HCT116 (cell line): ENCODE measurements at regions not wholly inside any gene's neighbourhood (a gene's known extent, or its start where the extent isn't known, plus 50 kb on each side); places are given as distances from the start of the nearest gene placed in this dataset.

Experiments used
- ATAC-seq: fragments of 200-7000 bp; cut with Tn5 transposase; 2 replicates; pipeline ENCODE4 v1.9.1; 2020; ENCODE audit warnings: mild to moderate bottlenecking, moderate library complexity
- BruUV-seq: library from RNA; stranded (reverse); fragments of 400-500 nt; replicated peaks from 2 replicates; lab custom pipeline; 2021; lab: Mats Ljungman, UMichigan
- CTCF ChIA-PET: fragments of 300-600 bp; sonication (Branson Sonifier 250); formaldehyde crosslinking; loops from one replicate; lab custom pipeline; 2021; ENCODE audit warnings: antibody characterized with exemption; lab: Charles Lee
- POLR2A ChIA-PET: fragments of 300-600, 350-600 bp; sonication (Branson Sonifier 250); formaldehyde crosslinking; loops from one replicate; lab custom pipeline; 2021; ENCODE audit warnings: antibody characterized with exemption; lab: Charles Lee
- RAD21 ChIA-PET, 2 experiments: fragments of 300-600 bp; sonication (Branson Sonifier 250); formaldehyde crosslinking; loops; one replicate each; lab custom pipeline; 2023; ENCODE audit warnings: low total read pairs in 2 of 2; ENCODE audit not compliant: uncharacterized antibody in 2 of 2, unreplicated experiment in 2 of 2, low non-redundant PET in 1 of 2; lab: Charles Lee
- DNase-seq: peaks from one replicate; pipeline ENCODE4 v3.0.0-alpha.2; 2010; ENCODE audit warnings: low read depth, low spot score
- H2AFZ ChIP-seq: fragments of 200-600 bp; shearing (Covaris generic), sonication (generic); 2 replicates; pipeline ENCODE4 v1.6.1; 2017; ENCODE audit warnings: low read depth, mixed run types, mixed read lengths, antibody characterized with exemption, low read length; ENCODE audit not compliant: poor library complexity, severe bottlenecking
- H3K27ac ChIP-seq: 2 replicates; pipeline ENCODE4 v1.5.1; 2012; ENCODE audit warnings: low read depth, low read length
- H3K27me3 ChIP-seq: fragments of 200-600 bp; sonication (generic); 2 replicates; pipeline ENCODE4 v1.6.1; 2016; ENCODE audit warnings: mixed run types, low read length, mixed read lengths; ENCODE audit not compliant: insufficient read depth
- H3K36me3 ChIP-seq, 2 experiments: fragments of 200-500 bp in 1 of 2; fragments of 200-600 bp in 1 of 2; sonication (Bioruptor generic) in 1 of 2; sonication (generic) in 1 of 2; 2 replicates each; pipeline versions ENCODE4 v1.5.1 to v1.6.1; 2014 to 2016; ENCODE audit warnings: low read length in 2 of 2, inconsistent platforms in 1 of 2, mixed read lengths in 1 of 2, mixed run types in 1 of 2; ENCODE audit not compliant: insufficient read depth in 2 of 2, control insufficient read depth in 1 of 2
- H3K4me1 ChIP-seq, 2 experiments: fragments of 200-600 bp in 1 of 2; sonication (generic) in 1 of 2; 2 replicates each; pipeline versions ENCODE4 v1.5.1 to v1.6.1; 2012 to 2017; ENCODE audit warnings: low read length in 2 of 2, inconsistent platforms in 1 of 2, mild to moderate bottlenecking in 1 of 2, mixed read lengths in 1 of 2, mixed run types in 1 of 2, moderate library complexity in 1 of 2; ENCODE audit not compliant: insufficient read depth in 2 of 2, control insufficient read depth in 1 of 2
- H3K4me2 ChIP-seq: fragments of 200-600 bp; sonication (generic); 2 replicates; pipeline ENCODE4 v1.6.1; 2017; ENCODE audit warnings: mixed run types, low read length, mixed read lengths
- H3K4me3 ChIP-seq, 2 experiments: fragments of 200-600 bp in 1 of 2; sonication (generic) in 1 of 2; replicated peaks in 1 of 2; 2 replicates each; pipeline ENCODE4 v1.5.1; 2011 to 2016; ENCODE audit warnings: low read length in 2 of 2, control low read depth in 1 of 2, low read depth in 1 of 2, mild to moderate bottlenecking in 1 of 2, mixed read lengths in 1 of 2, mixed run types in 1 of 2
- H3K79me2 ChIP-seq: fragments of 200-600 bp; sonication (generic); 2 replicates; pipeline ENCODE4 v1.6.1; 2017; ENCODE audit warnings: mild to moderate bottlenecking, mixed run types, low read length, moderate library complexity, mixed read lengths; ENCODE audit not compliant: insufficient read depth
- H3K9ac ChIP-seq: fragments of 200-600 bp; sonication (generic); 2 replicates; pipeline ENCODE4 v1.6.1; 2016; ENCODE audit warnings: low read length, mixed read lengths
- H3K9me2 ChIP-seq: fragments of 200-600 bp; sonication (generic), shearing (Covaris generic); 2 replicates; pipeline ENCODE4 v1.6.1; 2017; ENCODE audit warnings: mixed run types, mild to moderate bottlenecking, moderate library complexity; ENCODE audit not compliant: insufficient read depth
- H3K9me3 ChIP-seq, 2 experiments: fragments of 200-500 bp in 1 of 2; fragments of 200-600 bp in 1 of 2; sonication (Bioruptor generic) in 1 of 2; sonication (generic) in 1 of 2; 2 replicates each; pipeline ENCODE4 v1.6.1; 2014 to 2017; ENCODE audit warnings: low read length in 2 of 2, mixed read lengths in 2 of 2, inconsistent platforms in 1 of 2, low read depth in 1 of 2, mild to moderate bottlenecking in 1 of 2, mixed run types in 1 of 2, moderate library complexity in 1 of 2; ENCODE audit not compliant: control insufficient read depth in 1 of 2, insufficient read depth in 1 of 2
- H4K20me1 ChIP-seq: fragments of 200-600 bp; sonication (generic), shearing (Covaris generic); 2 replicates; pipeline ENCODE4 v1.6.1; 2017; ENCODE audit warnings: mixed run types, mild to moderate bottlenecking, moderate library complexity; ENCODE audit not compliant: insufficient read depth
- CBX3 ChIP-seq: IDR thresholded peaks from 2 replicates; pipeline ENCODE4 v1.6.1; 2012; ENCODE audit warnings: low read depth
- CEBPB ChIP-seq: IDR thresholded peaks from 2 replicates; pipeline ENCODE4 v1.6.1; 2012; ENCODE audit warnings: low read depth
- CTCF ChIP-seq, 3 experiments: fragments of 200-600 bp in 1 of 3; sonication (generic) in 1 of 3; IDR thresholded peaks in 2 of 3; conservative IDR thresholded peaks in 1 of 3; 2 replicates each; pipeline ENCODE4 v1.5.1; 2012 to 2017; ENCODE audit warnings: low read depth in 2 of 3, low read length in 2 of 3, antibody characterized with exemption in 1 of 3, borderline replicate concordance in 1 of 3, control low read depth in 1 of 3, mild to moderate bottlenecking in 1 of 3, mixed read lengths in 1 of 3, mixed run types in 1 of 3, moderate library complexity in 1 of 3; ENCODE audit not compliant: insufficient read depth in 1 of 3
- ELF1 ChIP-seq: IDR thresholded peaks from 2 replicates; pipeline ENCODE4 v1.6.1; 2012; ENCODE audit warnings: low read depth, borderline replicate concordance
- EZH2phosphoT487 ChIP-seq: fragments of 200-600 bp; IDR thresholded peaks from 2 replicates; pipeline ENCODE4 v1.6.1; 2018; ENCODE audit warnings: antibody characterized with exemption, borderline replicate concordance
- JUND ChIP-seq: IDR thresholded peaks from 2 replicates; pipeline ENCODE4 v1.6.1; 2012
- RAD21 ChIP-seq: IDR thresholded peaks from 2 replicates; pipeline ENCODE4 v1.6.1; 2012; ENCODE audit warnings: low read depth, mild to moderate bottlenecking
- SIN3A ChIP-seq: IDR thresholded peaks from 2 replicates; pipeline ENCODE4 v1.6.1; 2012; ENCODE audit warnings: low read depth
- TCF7L2 ChIP-seq: IDR thresholded peaks from 2 replicates; pipeline ENCODE4 v1.7.0; 2011; ENCODE audit warnings: borderline replicate concordance, inconsistent platforms; ENCODE audit not compliant: insufficient read depth, insufficient read length; ENCODE audit errors: extremely low read depth
- YY1 ChIP-seq: IDR thresholded peaks from 2 replicates; pipeline ENCODE4 v1.6.1; 2011; ENCODE audit warnings: low read length, low read depth, moderate library complexity, mild to moderate bottlenecking; ENCODE audit not compliant: insufficient replicate concordance; ENCODE audit errors: extremely low read depth
- ZNF274 ChIP-seq: fragments of 200-500 bp; sonication (Bioruptor generic); IDR thresholded peaks from 2 replicates; pipeline ENCODE4 v1.6.1; 2014; ENCODE audit warnings: mild to moderate bottlenecking, low read depth, low read length, inconsistent platforms
- intact Hi-C: fragments of 100-400 bp; cut with micrococcal nuclease; formaldehyde crosslinking; loops from 2 replicates; pipeline ENCODE4 v1.10.0; 2022

- intact Hi-C loops: no loop called here
- BruUV-seq: no TSS peak
Measured at GRCh38 chr4:81620442-81620841, 148.7 kb upstream of the RASGEF1B start.

More at GRCh38 chr4:81620442-81620841, 148.7 kb upstream of the RASGEF1B start:
- ChIA-PET CTCF (no interaction called here), RAD21 (no interaction called here), POLR2A (no interaction called here)
- Histone ChIP-seq H3K4me1 (no peaks in the 10 kb centered on the region), H3K4me3 (no peak overlapping the region), H3K9me2 (no peaks in the 10 kb centered on the region), H3K9me3 (no peaks in the 10 kb centered on the region), H3K36me3 (no peaks in the 10 kb centered on the region), H4K20me1 (no peaks in the 10 kb centered on the region), H3K9ac (no peak overlapping the region), H3K27me3 (no peaks in the 10 kb centered on the region), H3K27ac (no peak overlapping the region), H2AFZ (no peak overlapping the region), H3K79me2 (no peaks in the 10 kb centered on the region), H3K4me2 (no peak overlapping the region)
- no peak for ATAC-seq
- DNase-seq: no peak
- no peak for TF ChIP-seq CEBPB
- no peak for TF ChIP-seq ZNF274
- TF ChIP-seq CTCF (IDR thresholded peaks at IDR 0.05 in 2 of 3, conservative IDR thresholded peaks at IDR 0.05 in 1 of 3; ENCODE audit: borderline replicate concordance in 1 of 3, insufficient read depth in 1 of 3, low read depth in 2 of 3, low read length in 2 of 3): no peak
- TF ChIP-seq EZH2phosphoT487: no peak
- TF ChIP-seq SIN3A: no peak
- no peak for TF ChIP-seq CBX3
- no peak for TF ChIP-seq ELF1
- no peak for TF ChIP-seq YY1
- TF ChIP-seq JUND: no peak
- TF ChIP-seq RAD21: no peak
- no peak for TF ChIP-seq TCF7L2
